Loucy (cell line): ENCODE measurements at regions not wholly inside any gene's neighbourhood (a gene's known extent, or its start where the extent isn't known, plus 50 kb on each side); places are given as distances from the start of the nearest gene placed in this dataset.

Source experiments
- H2AFZ ChIP-seq: fragments of 200-600 bp; sonication (generic); 2 replicates; pipeline ENCODE4 v1.6.0; 2016; ENCODE audit warnings: antibody characterized with exemption, mild to moderate bottlenecking, low read length, moderate library complexity
- H3F3A ChIP-seq: fragments of 200-600 bp; 2 replicates; pipeline ENCODE4 v1.6.0; 2016; ENCODE audit warnings: antibody characterized with exemption, low read depth, mild to moderate bottlenecking
- H3K27me3 ChIP-seq: fragments of 200-600 bp; sonication (generic); 2 replicates; pipeline ENCODE4 v1.6.1; 2014; ENCODE audit warnings: low read length, mild to moderate bottlenecking; ENCODE audit not compliant: insufficient read depth, poor library complexity, severe bottlenecking
- H3K36me3 ChIP-seq: fragments of 200-600 bp; sonication (generic); 2 replicates; pipeline ENCODE4 v1.6.1; 2016; ENCODE audit warnings: low read length; ENCODE audit not compliant: insufficient read depth
- H3K4me1 ChIP-seq: fragments of 200-600 bp; sonication (generic); 2 replicates; pipeline ENCODE4 v1.5.1; 2014; ENCODE audit warnings: low read length, mild to moderate bottlenecking; ENCODE audit not compliant: insufficient read depth, poor library complexity, severe bottlenecking
- H3K4me2 ChIP-seq: fragments of 200-600 bp; sonication (generic); 2 replicates; pipeline ENCODE4 v1.6.0; 2014; ENCODE audit warnings: antibody characterized with exemption, low read length, low read depth, mild to moderate bottlenecking; ENCODE audit not compliant: poor library complexity, severe bottlenecking
- H3K4me3 ChIP-seq: fragments of 200-600 bp; sonication (generic); 2 replicates; pipeline ENCODE4 v1.5.1; 2014; ENCODE audit warnings: low read length, mild to moderate bottlenecking, mixed read lengths; ENCODE audit not compliant: poor library complexity, severe bottlenecking
- H3K79me2 ChIP-seq: fragments of 200-600 bp; sonication (generic); 2 replicates; pipeline ENCODE4 v1.6.1; 2014; ENCODE audit warnings: low read length; ENCODE audit not compliant: insufficient read depth
- H3K9ac ChIP-seq: fragments of 200-600 bp; sonication (generic); 2 replicates; pipeline ENCODE4 v1.6.0; 2014; ENCODE audit warnings: mild to moderate bottlenecking, low read depth, low read length, moderate library complexity; ENCODE audit not compliant: poor library complexity, severe bottlenecking
- H3K9me2 ChIP-seq: fragments of 200-600 bp; sonication (generic); replicated peaks from 2 replicates; pipeline ENCODE4 v1.6.1; 2016; ENCODE audit warnings: low read depth, low read length, mixed read lengths
- H3K9me3 ChIP-seq: fragments of 200-600 bp; sonication (generic); 2 replicates; pipeline ENCODE4 v1.6.1; 2014; ENCODE audit warnings: mild to moderate bottlenecking, antibody characterized with exemption, low read length, low read depth; ENCODE audit not compliant: insufficient read depth
- H4K20me1 ChIP-seq: fragments of 200-600 bp; sonication (generic); 2 replicates; pipeline ENCODE4 v1.6.0; 2014; ENCODE audit warnings: antibody characterized with exemption, low read length, mild to moderate bottlenecking; ENCODE audit not compliant: insufficient read depth, poor library complexity, severe bottlenecking
- EZH2phosphoT487 ChIP-seq: fragments of 200-600 bp; IDR thresholded peaks from 2 replicates; pipeline ENCODE4 v1.6.1; 2018; ENCODE audit warnings: antibody characterized with exemption, mild to moderate bottlenecking, moderate library complexity, borderline replicate concordance
- TF ChIP-seq, protein P1 (sequence below): fragments of 200-600 bp; sonication (generic); conservative IDR thresholded peaks from 2 replicates; pipeline ENCODE4 v1.5.1; 2014; ENCODE audit warnings: mild to moderate bottlenecking, antibody characterized with exemption, low read length

DNA sequence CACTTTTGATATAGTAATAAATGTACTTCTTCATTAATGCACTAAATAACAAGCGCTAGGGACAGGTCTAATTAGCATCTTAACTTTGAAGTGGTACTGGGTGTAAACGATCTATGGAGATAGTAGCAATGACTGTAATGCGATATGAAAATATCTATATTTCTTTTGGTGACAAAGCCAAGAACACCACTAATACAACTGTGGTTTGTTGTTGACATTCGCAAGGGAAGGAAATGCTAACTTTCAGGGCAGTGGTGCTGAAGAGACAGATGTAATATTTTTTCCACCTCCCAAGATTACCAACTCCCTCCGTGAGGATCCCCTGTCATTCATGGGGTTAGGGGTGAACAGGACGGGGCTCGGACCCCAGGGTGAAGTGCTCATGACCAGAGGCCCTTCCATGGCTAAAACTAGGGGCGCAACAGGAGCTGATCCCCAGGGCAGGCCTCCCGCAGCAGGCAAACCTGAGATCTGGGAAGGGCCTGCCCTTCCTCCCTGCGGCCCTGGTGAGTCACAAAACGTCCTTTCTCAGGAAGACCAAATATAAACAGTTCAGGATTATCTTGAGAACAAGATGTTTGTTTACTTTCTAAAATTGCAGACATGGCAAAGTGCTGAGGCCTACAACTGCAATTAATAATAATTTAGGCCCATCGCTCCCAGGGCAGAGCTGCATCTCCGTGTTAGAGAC lies 65.0 kb upstream of the TOX2 start:
- H3K4me2 ChIP-seq, result no peak overlapping the region
- no peaks in the 10 kb centered on the region for H3K79me2 ChIP-seq
- H3K4me1 ChIP-seq, result peaks cover 19% of the 10 kb centered on the region
- H3K4me3 ChIP-seq, result no peak overlapping the region
- no peaks in the 10 kb centered on the region for H4K20me1 ChIP-seq
- no peaks in the 10 kb centered on the region for H3F3A ChIP-seq
- no peaks in the 10 kb centered on the region for H3K9me3 ChIP-seq
- H3K36me3 ChIP-seq, result no peaks in the 10 kb centered on the region
- no peak for TF ChIP-seq EZH2phosphoT487
- TF ChIP-seq, protein P1, sequence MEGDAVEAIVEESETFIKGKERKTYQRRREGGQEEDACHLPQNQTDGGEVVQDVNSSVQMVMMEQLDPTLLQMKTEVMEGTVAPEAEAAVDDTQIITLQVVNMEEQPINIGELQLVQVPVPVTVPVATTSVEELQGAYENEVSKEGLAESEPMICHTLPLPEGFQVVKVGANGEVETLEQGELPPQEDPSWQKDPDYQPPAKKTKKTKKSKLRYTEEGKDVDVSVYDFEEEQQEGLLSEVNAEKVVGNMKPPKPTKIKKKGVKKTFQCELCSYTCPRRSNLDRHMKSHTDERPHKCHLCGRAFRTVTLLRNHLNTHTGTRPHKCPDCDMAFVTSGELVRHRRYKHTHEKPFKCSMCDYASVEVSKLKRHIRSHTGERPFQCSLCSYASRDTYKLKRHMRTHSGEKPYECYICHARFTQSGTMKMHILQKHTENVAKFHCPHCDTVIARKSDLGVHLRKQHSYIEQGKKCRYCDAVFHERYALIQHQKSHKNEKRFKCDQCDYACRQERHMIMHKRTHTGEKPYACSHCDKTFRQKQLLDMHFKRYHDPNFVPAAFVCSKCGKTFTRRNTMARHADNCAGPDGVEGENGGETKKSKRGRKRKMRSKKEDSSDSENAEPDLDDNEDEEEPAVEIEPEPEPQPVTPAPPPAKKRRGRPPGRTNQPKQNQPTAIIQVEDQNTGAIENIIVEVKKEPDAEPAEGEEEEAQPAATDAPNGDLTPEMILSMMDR, result no peak
- no peaks in the 10 kb centered on the region for H3K9me2 ChIP-seq
- H3K27me3 ChIP-seq, result no peaks in the 10 kb centered on the region
- no peak overlapping the region for H2AFZ ChIP-seq
- no peak overlapping the region for H3K9ac ChIP-seq

DNA sequence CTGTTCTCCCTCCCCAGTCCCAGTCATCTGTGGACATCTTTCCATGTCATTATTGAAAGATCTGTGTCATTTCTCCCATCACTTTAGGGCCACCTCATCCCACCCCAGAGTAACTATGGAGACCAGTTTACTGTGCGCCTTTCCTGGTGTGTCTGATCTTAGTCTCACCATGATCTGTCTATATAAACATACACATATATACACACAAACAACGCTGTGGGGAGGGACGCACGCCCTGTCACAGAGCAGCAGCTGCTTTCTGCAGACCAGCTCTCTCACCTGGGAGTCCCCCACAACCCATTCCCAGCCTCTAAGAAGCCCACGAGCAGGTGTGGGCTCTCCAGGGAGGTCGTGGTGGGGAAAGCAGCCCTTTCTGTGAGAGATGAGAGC lies 68.1 kb upstream of the TOX2 start:
- H3K4me2 ChIP-seq, result no peak overlapping the region
- H2AFZ ChIP-seq, result no peak overlapping the region
- no peak for TF ChIP-seq EZH2phosphoT487

DNA sequence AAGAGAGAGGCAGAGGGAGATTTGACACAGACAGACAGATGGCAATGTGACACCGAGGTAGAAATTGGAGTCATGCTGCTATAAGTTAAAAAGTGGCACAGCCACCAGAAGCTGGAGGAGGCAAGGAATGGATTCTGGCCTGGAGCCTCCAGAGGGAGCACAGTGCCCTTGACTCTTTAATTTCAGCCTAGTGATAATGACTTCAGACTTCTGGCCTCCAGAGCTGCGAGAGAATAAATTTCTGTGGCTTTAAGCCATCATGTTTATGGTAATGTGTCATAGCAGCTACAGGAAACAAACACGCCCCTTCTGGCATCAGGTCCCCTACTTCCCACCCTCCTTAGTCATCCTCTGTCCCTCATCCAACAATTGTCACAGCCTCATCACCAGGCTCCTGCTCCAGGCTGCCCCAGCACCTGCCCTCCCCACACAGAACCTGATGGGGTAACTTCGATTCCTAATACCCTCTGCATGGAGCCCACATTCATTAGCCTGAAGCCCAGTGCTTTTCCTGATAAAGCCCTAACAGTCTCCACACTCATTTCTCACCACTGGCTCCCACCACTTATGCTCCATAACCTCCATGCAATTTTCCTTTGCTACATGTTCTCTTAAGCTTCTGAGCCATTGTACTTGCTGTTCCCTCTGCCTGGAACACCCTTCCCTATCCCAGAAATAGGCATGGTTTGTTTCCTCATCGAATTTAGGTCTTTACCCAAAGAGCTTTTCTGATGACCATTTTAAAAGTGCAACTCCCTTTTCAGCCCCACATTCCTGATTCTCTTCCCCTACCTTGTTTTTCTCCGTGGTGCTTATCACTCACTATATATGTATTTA lies 69.7 kb upstream of the TOX2 start:
- Histone ChIP-seq H3K36me3 (no peaks in the 10 kb centered on the region), H3K27me3 (no peaks in the 10 kb centered on the region), H2AFZ (no peak overlapping the region), H3K9ac (no peak overlapping the region), H3K4me3 (no peak overlapping the region), H3K9me3 (no peaks in the 10 kb centered on the region), H3K9me2 (no peaks in the 10 kb centered on the region), H3K4me2 (no peak overlapping the region), H3K79me2 (no peaks in the 10 kb centered on the region), H3F3A (no peaks in the 10 kb centered on the region), H3K4me1 (peaks cover 27% of the 10 kb centered on the region), H4K20me1 (no peaks in the 10 kb centered on the region)
- TF ChIP-seq, protein P1, result peak; percentile 51
- TF ChIP-seq EZH2phosphoT487, result no peak

More for the DNA sequence above, 68.1 kb upstream of the TOX2 start:
- H3K9ac ChIP-seq, result no peak overlapping the region
- no peaks in the 10 kb centered on the region for H3K9me3 ChIP-seq
- H3F3A ChIP-seq, result no peaks in the 10 kb centered on the region
- no peaks in the 10 kb centered on the region for H3K27me3 ChIP-seq
- no peaks in the 10 kb centered on the region for H3K36me3 ChIP-seq
- no peaks in the 10 kb centered on the region for H3K79me2 ChIP-seq
- no peak overlapping the region for H3K4me3 ChIP-seq
- peaks cover 23% of the 10 kb centered on the region for H3K4me1 ChIP-seq
- no peaks in the 10 kb centered on the region for H3K9me2 ChIP-seq
- no peaks in the 10 kb centered on the region for H4K20me1 ChIP-seq
